RKO (cell line): ENCODE measurements at regions not wholly inside any gene's neighbourhood (a gene's known extent, or its start where the extent isn't known, plus 50 kb on each side); places are given as distances from the start of the nearest gene placed in this dataset.
"Not testable (repeated sequence)": the region's sequence is repeated elsewhere in the genome, so short reads cannot be mapped to it uniquely, and the experiment has no call there.

Source experiments
- DNase-seq: peaks from one replicate; pipeline ENCODE4 v3.0.0-alpha.2; 2016; ENCODE audit warnings: low spot score

DNA sequence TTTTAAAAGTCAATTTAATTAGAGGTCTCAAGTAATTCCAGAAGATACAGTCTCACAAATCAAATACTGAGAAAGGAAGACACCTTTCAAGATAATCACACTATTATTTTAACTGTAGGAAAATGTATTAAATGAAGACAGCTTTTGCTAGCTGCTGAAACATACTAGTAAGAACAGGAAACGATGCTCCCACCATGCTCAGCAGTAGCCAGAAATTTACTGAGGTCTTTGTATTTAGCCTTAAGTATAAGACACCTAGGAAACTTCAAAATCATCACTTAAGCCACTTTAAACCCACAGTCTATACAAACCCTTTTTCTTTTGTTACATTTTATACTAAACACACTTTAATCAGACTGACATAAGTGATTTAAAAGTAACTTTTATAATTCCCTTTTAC lies 72.7 kb upstream of the NPIPB12 start:
- not testable (repeated sequence) for DNase-seq

GRCh38 chr16:29581764-29582163 lies 75.6 kb upstream of the NPIPB12 start:
- not testable (repeated sequence) for DNase-seq

DNA sequence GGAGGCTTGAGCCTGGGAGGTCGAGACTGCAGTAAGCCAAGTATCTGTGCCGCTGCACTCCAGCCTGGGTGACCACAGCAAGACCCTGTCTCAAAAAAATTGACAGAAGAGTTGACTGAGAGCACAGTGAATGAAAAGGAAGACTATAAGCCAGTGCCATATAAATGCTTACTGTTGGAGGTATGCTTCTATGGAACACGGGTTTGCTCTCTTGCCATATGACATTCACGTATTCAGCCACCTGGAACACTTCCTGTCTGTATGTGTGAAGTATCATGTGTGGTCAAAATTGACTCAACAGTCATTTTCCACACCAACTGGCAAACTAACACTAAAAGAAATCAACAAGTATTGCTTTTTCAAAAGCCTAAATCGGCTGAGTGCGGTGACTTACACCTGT lies 71.1 kb upstream of the SPN start:
- DNase-seq: not testable (repeated sequence)

- peak; percentile 37 for DNase-seq
These were observed 68.7 kb upstream of the SPN start for GRCh38 chr16:29594269-29594925.

- peak; percentile 90 for DNase-seq
These were observed 67.9 kb upstream of the SPN start for GRCh38 chr16:29594926-29595838.

GRCh38 chr16:29597030-29597429 lies 66.0 kb upstream of the SPN start:
- DNase-seq: not testable (repeated sequence)

- not testable (repeated sequence) for DNase-seq
These were observed 62.7 kb upstream of the SPN start for GRCh38 chr16:29600111-29601000.

GRCh38 chr16:29602247-29602625 lies 60.8 kb upstream of the SPN start:
- not testable (repeated sequence) for DNase-seq

DNA sequence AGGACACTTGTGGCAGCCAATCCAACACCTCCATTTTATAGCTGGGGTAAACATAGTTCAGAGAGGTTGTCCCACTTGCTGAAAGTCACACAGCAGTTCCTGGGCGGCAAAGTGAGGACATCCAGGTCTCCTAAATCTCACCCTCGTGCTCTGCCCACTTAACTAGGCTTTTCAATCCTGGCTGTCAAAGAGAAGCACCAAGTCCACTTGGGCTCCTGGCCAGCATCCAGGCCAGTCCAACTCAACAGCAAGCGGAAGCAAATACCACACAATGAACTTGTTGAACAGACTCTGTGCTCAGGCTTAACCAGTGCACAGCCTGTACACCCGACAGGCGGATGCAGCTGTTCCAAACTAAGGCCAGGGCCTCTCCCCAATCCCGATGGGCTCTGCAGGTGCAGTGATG lies 60.4 kb upstream of the SPN start:
- DNase-seq: not testable (repeated sequence)

GRCh38 chr16:29604631-29605549 lies 58.2 kb upstream of the SPN start:
- DNase-seq: peak; percentile 59

DNA sequence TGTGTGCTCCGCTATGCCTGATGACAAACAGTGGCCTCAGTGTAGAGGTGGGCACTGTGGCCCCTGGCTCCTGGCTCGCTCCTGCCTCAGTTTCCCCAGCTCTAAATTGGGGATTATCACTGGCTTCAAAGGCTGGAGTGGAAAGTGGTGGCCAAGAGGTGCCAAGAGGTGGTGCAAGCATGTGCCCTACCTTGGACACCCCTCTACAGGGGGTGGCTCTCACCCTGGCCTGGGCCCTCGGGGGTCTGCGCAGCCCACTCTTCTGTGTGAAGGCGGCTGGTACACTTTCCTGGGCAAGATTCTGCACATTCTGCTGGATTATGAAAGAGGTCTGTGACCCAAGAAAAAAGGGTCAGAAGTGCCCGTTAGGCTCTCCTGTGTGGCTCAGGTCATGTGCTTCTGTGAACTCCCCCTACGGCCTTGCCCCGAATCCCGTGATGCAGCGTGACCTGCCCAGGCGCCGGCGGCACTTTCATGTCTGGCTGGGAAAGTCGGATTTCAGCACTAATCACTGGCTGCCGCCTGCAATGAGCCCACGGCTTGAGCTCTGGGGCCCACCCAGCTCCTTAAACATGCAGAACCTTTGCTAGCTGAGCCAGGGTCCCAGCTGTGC lies 57.3 kb upstream of the SPN start:
- not testable (repeated sequence) for DNase-seq

DNA sequence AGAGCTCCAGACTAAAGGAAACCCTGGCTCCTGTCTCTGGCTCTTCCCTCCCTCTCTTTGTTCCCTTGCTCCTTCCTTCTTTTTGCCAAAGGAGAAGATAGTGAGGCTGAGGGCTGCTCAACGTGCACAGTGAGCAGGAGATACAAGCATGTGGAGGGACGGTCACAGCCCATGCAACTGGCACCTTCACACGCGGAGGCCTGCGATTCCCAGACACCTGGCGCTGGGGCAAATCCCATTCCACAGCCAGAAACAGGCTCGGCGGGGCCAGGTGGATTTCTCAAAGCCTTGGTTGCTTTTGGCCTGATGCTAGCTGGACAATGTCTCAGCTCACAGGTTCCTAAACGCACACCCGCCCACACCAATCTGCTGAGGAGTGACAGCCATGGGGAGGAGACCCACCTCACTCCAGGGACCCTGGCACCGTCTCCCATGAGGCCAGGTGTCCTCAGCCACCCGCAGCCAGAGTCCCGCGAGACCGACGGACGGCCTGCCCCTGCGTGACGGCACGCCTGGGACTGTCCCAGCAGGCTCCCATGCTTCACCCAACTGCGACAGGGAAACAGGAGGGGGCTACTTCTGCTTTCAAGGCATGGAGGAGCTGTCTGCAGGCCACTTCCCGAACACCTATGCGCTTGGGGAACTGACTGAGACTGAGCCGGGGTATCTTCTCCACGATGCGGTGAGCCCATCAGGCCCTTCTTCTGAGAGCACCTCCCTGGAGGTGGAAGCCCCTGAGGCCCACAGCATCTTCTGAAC lies 56.2 kb upstream of the SPN start:
- not testable (repeated sequence) for DNase-seq

GRCh38 chr16:29607428-29607823 lies 55.6 kb upstream of the SPN start:
- not testable (repeated sequence) for DNase-seq

- not testable (repeated sequence) for DNase-seq
These were observed 50.4 kb upstream of the SPN start for GRCh38 chr16:29612381-29613306.
